ENCODE measurements at regions not wholly inside any gene's neighbourhood (a gene's known extent, or its start where the extent isn't known, plus 50 kb on each side); places are given as distances from the start of the nearest gene placed in this dataset.

- no peak for DNase-seq
Observed at GRCh38 chr21:41593051-41593759, 85.2 kb upstream of the TMPRSS2 start.

GRCh38 chr21:41589620-41590175 lies 81.7 kb upstream of the TMPRSS2 start:
- DNase-seq = no peak

- DNase-seq = no peak
Observed at GRCh38 chr21:41589131-41589530, 81.2 kb upstream of the TMPRSS2 start.

- no peak for DNase-seq
Observed at GRCh38 chr21:41585199-41585994, 77.4 kb upstream of the TMPRSS2 start.

- DNase-seq = no peak
Observed at GRCh38 chr21:41584603-41585176, 76.7 kb upstream of the TMPRSS2 start.

GRCh38 chr21:41583274-41583790 lies 75.4 kb upstream of the TMPRSS2 start:
- no peak for DNase-seq

GRCh38 chr21:41582866-41583265 lies 74.9 kb upstream of the TMPRSS2 start:
- no peak for DNase-seq

- no peak for DNase-seq
Observed at GRCh38 chr21:41582298-41582840, 74.4 kb upstream of the TMPRSS2 start.

GRCh38 chr21:41581592-41582228 lies 73.8 kb upstream of the TMPRSS2 start:
- no peak for DNase-seq

- DNase-seq = no peak
Observed at GRCh38 chr21:41580758-41581554, 73.0 kb upstream of the TMPRSS2 start.

GRCh38 chr21:41579692-41580091 lies 71.7 kb upstream of the TMPRSS2 start:
- DNase-seq = no peak

- DNase-seq = no peak
Observed at GRCh38 chr21:41578716-41579115, 70.8 kb upstream of the TMPRSS2 start.

- DNase-seq = no peak
Observed at GRCh38 chr21:41578083-41578482, 70.1 kb upstream of the TMPRSS2 start.

GRCh38 chr21:41576013-41576615 lies 68.2 kb upstream of the TMPRSS2 start:
- DNase-seq = no peak

- no peak for DNase-seq
Observed at GRCh38 chr21:41573902-41574690, 66.1 kb upstream of the TMPRSS2 start.

- DNase-seq = no peak
Observed at GRCh38 chr21:41571938-41572510, 64.1 kb upstream of the TMPRSS2 start.

- DNase-seq = no peak
Observed at GRCh38 chr21:41570791-41571355, 62.9 kb upstream of the TMPRSS2 start.

GRCh38 chr21:41568606-41569385 lies 60.8 kb upstream of the TMPRSS2 start:
- no peak for DNase-seq
